Activated naive CD8-positive, alpha-beta T cell treated with anti-CD3 and anti-CD28 coated beads, Interleukin-2, amount 50 U/mL, for 24 hours (primary cell): ENCODE measurements at regions not wholly inside any gene's neighbourhood (a gene's known extent, or its start where the extent isn't known, plus 50 kb on each side); places are given as distances from the start of the nearest gene placed in this dataset.

ENCODE experiments used
- ATAC-seq: fragments of 150-1000 bp; cut with Tn5 transposase; one replicate; pipeline ENCODE4 v1.10.0; 2021
- DNase-seq: peaks from one replicate; pipeline ENCODE4 v3.0.0; 2021
- H3K27ac Mint-ChIP-seq: one replicate; pipeline ENCODE4 v1.8.0; 2021; ENCODE audit warnings: mild to moderate bottlenecking, mixed read lengths
- H3K27me3 Mint-ChIP-seq: one replicate; pipeline ENCODE4 v1.8.0; 2021; ENCODE audit warnings: mixed read lengths
- H3K36me3 Mint-ChIP-seq: one replicate; pipeline ENCODE4 v1.8.0; 2021; ENCODE audit warnings: low read depth, mixed read lengths
- H3K4me1 Mint-ChIP-seq: one replicate; pipeline ENCODE4 v1.8.0; 2021; ENCODE audit warnings: mixed read lengths
- H3K4me3 Mint-ChIP-seq: one replicate; pipeline ENCODE4 v1.8.0; 2021; ENCODE audit warnings: mild to moderate bottlenecking, moderate library complexity, mixed read lengths
- H3K9me3 Mint-ChIP-seq: one replicate; pipeline ENCODE4 v1.8.0; 2021; ENCODE audit warnings: mixed read lengths

GRCh38 chr1:164918140-164918539 is 359.2 kb downstream of the PBX1 start:
- H3K4me1 Mint-ChIP-seq = no peaks in the 10 kb centered on the region
- no peak overlapping the region for H3K4me3 Mint-ChIP-seq
- DNase-seq (no peak), ATAC-seq (no peak)
- no peak overlapping the region for H3K27ac Mint-ChIP-seq
- H3K36me3 Mint-ChIP-seq = no peaks in the 10 kb centered on the region
- H3K9me3 Mint-ChIP-seq = no peaks in the 10 kb centered on the region
- no peaks in the 10 kb centered on the region for H3K27me3 Mint-ChIP-seq

DNA sequence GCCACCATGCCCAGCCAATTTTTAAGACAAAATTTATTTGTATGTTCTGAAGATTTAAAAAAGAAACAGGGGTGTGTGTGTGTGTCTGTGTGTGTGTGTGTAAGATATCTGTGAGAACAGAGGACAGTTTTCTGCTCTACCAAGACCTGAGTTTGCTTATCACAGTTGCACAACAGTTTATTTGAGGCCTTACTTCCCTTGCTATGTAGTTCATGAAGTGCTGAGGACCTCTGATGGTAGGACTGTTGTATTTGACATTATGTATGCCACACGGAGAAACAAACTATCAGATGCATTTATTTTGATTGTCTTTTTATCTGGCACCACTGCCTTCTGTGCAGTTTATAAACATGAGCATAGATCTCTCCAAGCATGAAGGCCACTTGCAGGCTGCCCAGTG is 355.2 kb downstream of the PBX1 start:
- no peaks in the 10 kb centered on the region for H3K27me3 Mint-ChIP-seq
- H3K4me1 Mint-ChIP-seq = no peaks in the 10 kb centered on the region
- DNase-seq (no peak), ATAC-seq (no peak)
- H3K27ac Mint-ChIP-seq = no peak overlapping the region
- H3K9me3 Mint-ChIP-seq = no peaks in the 10 kb centered on the region
- H3K4me3 Mint-ChIP-seq = no peak overlapping the region
- H3K36me3 Mint-ChIP-seq = no peaks in the 10 kb centered on the region

GRCh38 chr1:164912290-164912689 is 353.3 kb downstream of the PBX1 start:
- H3K9me3 Mint-ChIP-seq = no peaks in the 10 kb centered on the region
- H3K4me1 Mint-ChIP-seq = no peaks in the 10 kb centered on the region
- no peaks in the 10 kb centered on the region for H3K27me3 Mint-ChIP-seq
- no peak overlapping the region for H3K4me3 Mint-ChIP-seq
- DNase-seq (no peak), ATAC-seq (no peak)
- H3K36me3 Mint-ChIP-seq = no peaks in the 10 kb centered on the region
- H3K27ac Mint-ChIP-seq = no peak overlapping the region

DNA sequence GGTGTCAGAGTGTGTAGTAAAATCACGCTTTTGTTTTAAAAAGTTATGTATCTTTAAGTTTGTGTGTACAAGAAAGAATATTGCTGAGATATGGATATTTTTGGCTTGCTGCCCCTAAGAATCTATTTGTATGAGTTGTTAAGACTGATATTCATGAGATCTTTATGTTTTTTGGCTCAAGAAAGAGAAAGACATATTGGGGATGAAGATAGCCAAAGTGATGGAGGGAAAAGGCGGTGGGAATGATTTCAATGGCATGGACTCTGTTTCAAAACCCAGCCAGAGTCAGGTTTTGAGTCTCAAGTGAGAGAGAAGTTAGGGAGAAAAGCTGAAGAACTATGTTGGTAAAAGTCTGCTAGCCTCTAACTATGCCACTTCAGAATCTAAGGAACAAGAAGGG is 351.7 kb downstream of the PBX1 start:
- ATAC-seq = no peak
- H3K27me3 Mint-ChIP-seq = no peaks in the 10 kb centered on the region

GRCh38 chr1:164907666-164908065 is 348.7 kb downstream of the PBX1 start:
- no peaks in the 10 kb centered on the region for H3K4me1 Mint-ChIP-seq
- ATAC-seq (no peak), DNase-seq (no peak)
- no peaks in the 10 kb centered on the region for H3K36me3 Mint-ChIP-seq
- no peak overlapping the region for H3K27ac Mint-ChIP-seq
- H3K4me3 Mint-ChIP-seq = no peak overlapping the region
- H3K27me3 Mint-ChIP-seq = no peaks in the 10 kb centered on the region
- peaks cover 3% of the 10 kb centered on the region for H3K9me3 Mint-ChIP-seq

More for the DNA sequence above, 351.7 kb downstream of the PBX1 start:
- Mint-ChIP-seq H3K4me3 (no peak overlapping the region), H3K9me3 (no peaks in the 10 kb centered on the region), H3K27ac (no peak overlapping the region), H3K36me3 (no peaks in the 10 kb centered on the region), H3K4me1 (no peaks in the 10 kb centered on the region)
- no peak for DNase-seq

DNA sequence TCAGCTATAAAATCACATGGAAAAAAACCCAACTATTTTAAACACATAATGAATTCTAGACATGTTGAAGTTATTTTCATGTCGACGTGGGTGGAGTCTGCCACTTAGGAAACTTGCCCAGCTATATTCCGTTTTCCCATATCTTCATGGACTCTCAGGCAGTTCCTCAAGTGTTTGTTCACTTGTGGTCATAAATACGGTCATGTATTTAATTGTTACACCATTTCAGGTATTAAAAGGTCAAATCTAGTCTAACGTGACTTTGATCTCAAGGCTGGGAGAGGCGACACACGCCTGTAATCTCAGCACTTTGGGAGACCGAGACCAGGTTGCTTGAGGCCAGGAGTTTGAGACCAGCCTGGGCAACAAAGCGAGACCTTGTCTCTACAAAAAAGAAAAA is 346.9 kb downstream of the PBX1 start:
- H3K4me3 Mint-ChIP-seq = no peak overlapping the region
- no peak overlapping the region for H3K27ac Mint-ChIP-seq
- H3K27me3 Mint-ChIP-seq = no peaks in the 10 kb centered on the region
- ATAC-seq = no peak
- no peak for DNase-seq
- no peaks in the 10 kb centered on the region for H3K4me1 Mint-ChIP-seq
- no peaks in the 10 kb centered on the region for H3K36me3 Mint-ChIP-seq
- peaks cover 5% of the 10 kb centered on the region for H3K9me3 Mint-ChIP-seq

- H3K27ac Mint-ChIP-seq = no peak overlapping the region
- peaks cover 8% of the 10 kb centered on the region for H3K9me3 Mint-ChIP-seq
- H3K4me1 Mint-ChIP-seq = no peaks in the 10 kb centered on the region
- no peak for ATAC-seq
- H3K4me3 Mint-ChIP-seq = no peak overlapping the region
- no peaks in the 10 kb centered on the region for H3K36me3 Mint-ChIP-seq
- H3K27me3 Mint-ChIP-seq = no peaks in the 10 kb centered on the region
- DNase-seq = no peak
Measured at GRCh38 chr1:164902491-164902890, 343.5 kb downstream of the PBX1 start.
